Gastrocnemius medialis (tissue), 4 donors: ENCODE measurements at regions not wholly inside any gene's neighbourhood (a gene's known extent, or its start where the extent isn't known, plus 50 kb on each side); places are given as distances from the start of the nearest gene placed in this dataset.

Experiments used
- ATAC-seq, 2 donors: fragments of 150-250 bp; one replicate each; pipeline ENCODE4 v1.9.1; 2016
- DNase-seq, 2 donors: peaks; one replicate each; pipeline ENCODE4 v3.0.0-alpha.2; 2019
- H3K27ac ChIP-seq, 4 donors: fragments of 200-600 bp; sonication (generic); 1 replicate in 1 of 4; 2 replicates in 3 of 4; pipeline ENCODE4 v1.5.1; 2016 to 2018; ENCODE audit warnings: mild to moderate bottlenecking in 2 of 4, moderate library complexity in 1 of 4
- H3K27me3 ChIP-seq, 3 donors: fragments of 200-600 bp; sonication (generic) in 2 of 3; 1 replicate in 1 of 3; 2 replicates in 2 of 3; pipeline versions ENCODE4 v1.5.1 to v1.6.0; 2016 to 2019; ENCODE audit warnings: mild to moderate bottlenecking in 1 of 3, moderate library complexity in 1 of 3
- H3K36me3 ChIP-seq, 2 donors: fragments of 200-600 bp; sonication (generic) in 1 of 2; one replicate each; pipeline ENCODE4 v1.5.1; 2017 to 2018
- H3K4me1 ChIP-seq, 2 donors: fragments of 200-600 bp; sonication (generic) in 1 of 2; one replicate each; pipeline ENCODE4 v1.5.1; 2016 to 2017; ENCODE audit warnings: mild to moderate bottlenecking in 2 of 2
- H3K4me3 ChIP-seq, 4 donors: fragments of 200-600 bp; sonication (generic) in 3 of 4; 1 replicate in 1 of 4; 2 replicates in 3 of 4; pipeline ENCODE4 v1.5.1; 2016 to 2019; ENCODE audit warnings: mild to moderate bottlenecking in 2 of 4
- H3K9me3 ChIP-seq, 3 donors: fragments of 200-600 bp; sonication (generic) in 2 of 3; 1 replicate in 1 of 3; 2 replicates in 2 of 3; pipeline ENCODE4 v1.5.1; 2016 to 2019
- POLR2A ChIP-seq, 2 donors: fragments of 450-650 bp; IDR thresholded peaks; one replicate each; pipeline ENCODE4 v1.6.1; 2017; ENCODE audit warnings: antibody characterized with exemption in 2 of 2, mild to moderate bottlenecking in 2 of 2, moderate library complexity in 2 of 2
- in situ Hi-C, 4 donors: fragments of 200-750 bp; cut with MboI; loops; one replicate each; pipeline versions ENCODE4 v1.15.0 to v1.8.0; 2017; ENCODE audit warnings: low sequenced_read_pairs in 4 of 4
- intact Hi-C: fragments of 100-400 bp; cut with DNase I; formaldehyde crosslinking; loops from one replicate; pipeline ENCODE4 v1.15.1; 2023; ENCODE audit warnings: low total_unique reads
- TF ChIP-seq, protein P1 (sequence below), 5 experiments: fragments of 450-650 bp in 3 of 5; fragments of 200-600 bp in 2 of 5; sonication (generic) in 2 of 5; IDR thresholded peaks in 4 of 5; conservative IDR thresholded peaks in 1 of 5; 1 replicate in 4 of 5; 2 replicates in 1 of 5; pipeline ENCODE4 v1.5.1; 2016 to 2019; ENCODE audit warnings: antibody characterized with exemption in 5 of 5, mild to moderate bottlenecking in 3 of 5, moderate library complexity in 3 of 5

DNA sequence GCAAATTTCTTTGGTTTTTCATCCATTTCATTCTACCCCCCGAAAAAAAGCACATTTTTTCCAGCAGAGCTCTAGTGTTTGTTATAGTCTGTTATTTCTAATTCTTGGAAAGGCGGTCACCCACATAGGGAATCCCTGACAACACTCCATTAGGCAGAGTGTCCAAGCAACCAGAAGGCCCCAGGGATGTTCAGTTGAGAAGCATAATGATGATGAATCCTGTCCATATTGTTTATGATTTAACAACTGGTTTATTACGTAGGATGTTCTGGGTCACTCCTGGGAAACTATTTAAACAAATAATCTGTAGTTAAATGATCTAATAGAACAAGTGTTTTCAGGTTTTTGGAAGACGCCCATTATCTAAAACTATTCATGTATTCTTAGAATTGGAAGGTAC, 388.7 kb downstream of the TNS1 start:
- ATAC-seq = no peak

DNA sequence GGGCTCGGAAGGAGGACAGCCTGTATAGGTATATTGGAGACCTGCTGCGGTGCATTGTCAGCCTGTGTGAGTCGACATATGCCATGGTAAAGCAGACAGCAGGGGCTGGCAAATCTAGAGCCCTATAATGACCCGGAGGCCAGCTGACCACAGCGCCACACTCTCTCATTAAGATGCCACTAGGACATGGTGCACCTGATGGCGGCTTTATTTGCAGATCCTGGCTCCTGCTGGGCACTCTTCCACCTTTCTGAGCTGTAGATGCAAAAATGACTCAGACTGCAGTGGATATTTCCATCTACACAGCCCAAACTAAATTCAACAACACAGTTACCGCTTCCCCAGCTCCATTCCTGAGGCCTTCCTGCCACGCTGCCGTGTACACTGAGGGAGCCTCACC, 389.9 kb downstream of the TNS1 start:
- DNase-seq (no peak), ATAC-seq (no peak)
- TF ChIP-seq, protein P1, sequence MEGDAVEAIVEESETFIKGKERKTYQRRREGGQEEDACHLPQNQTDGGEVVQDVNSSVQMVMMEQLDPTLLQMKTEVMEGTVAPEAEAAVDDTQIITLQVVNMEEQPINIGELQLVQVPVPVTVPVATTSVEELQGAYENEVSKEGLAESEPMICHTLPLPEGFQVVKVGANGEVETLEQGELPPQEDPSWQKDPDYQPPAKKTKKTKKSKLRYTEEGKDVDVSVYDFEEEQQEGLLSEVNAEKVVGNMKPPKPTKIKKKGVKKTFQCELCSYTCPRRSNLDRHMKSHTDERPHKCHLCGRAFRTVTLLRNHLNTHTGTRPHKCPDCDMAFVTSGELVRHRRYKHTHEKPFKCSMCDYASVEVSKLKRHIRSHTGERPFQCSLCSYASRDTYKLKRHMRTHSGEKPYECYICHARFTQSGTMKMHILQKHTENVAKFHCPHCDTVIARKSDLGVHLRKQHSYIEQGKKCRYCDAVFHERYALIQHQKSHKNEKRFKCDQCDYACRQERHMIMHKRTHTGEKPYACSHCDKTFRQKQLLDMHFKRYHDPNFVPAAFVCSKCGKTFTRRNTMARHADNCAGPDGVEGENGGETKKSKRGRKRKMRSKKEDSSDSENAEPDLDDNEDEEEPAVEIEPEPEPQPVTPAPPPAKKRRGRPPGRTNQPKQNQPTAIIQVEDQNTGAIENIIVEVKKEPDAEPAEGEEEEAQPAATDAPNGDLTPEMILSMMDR (IDR thresholded peaks at IDR 0.05 in 4 of 5, conservative IDR thresholded peaks at IDR 0.05 in 1 of 5) = no peak
- in situ Hi-C loops = no loop called here
- Histone ChIP-seq H3K4me3 (no peak overlapping the region), H3K4me1 (peaks cover 0 to 4% of the 10 kb centered on the region in 2 donors), H3K36me3 (no peaks in the 10 kb centered on the region), H3K27me3 (no peaks in the 10 kb centered on the region), H3K9me3 (no peaks in the 10 kb centered on the region), H3K27ac (no peak overlapping the region)
- intact Hi-C loops = no loop called here

More for the DNA sequence above, 388.7 kb downstream of the TNS1 start:
- no peaks in the 10 kb centered on the region for H3K9me3 ChIP-seq
- H3K27ac ChIP-seq = no peak overlapping the region
- intact Hi-C loops (no loop called here), in situ Hi-C loops (no loop called here)
- TF ChIP-seq, protein P1 (IDR thresholded peaks at IDR 0.05 in 4 of 5, conservative IDR thresholded peaks at IDR 0.05 in 1 of 5) = no peak
- TF ChIP-seq POLR2A (IDR thresholded peaks at IDR 0.05) = no peak
- H3K27me3 ChIP-seq = no peaks in the 10 kb centered on the region
- no peak overlapping the region for H3K4me3 ChIP-seq
- H3K36me3 ChIP-seq = no peaks in the 10 kb centered on the region
- no peak for DNase-seq
- peaks cover 0 to 4% of the 10 kb centered on the region in 2 donors for H3K4me1 ChIP-seq

DNA sequence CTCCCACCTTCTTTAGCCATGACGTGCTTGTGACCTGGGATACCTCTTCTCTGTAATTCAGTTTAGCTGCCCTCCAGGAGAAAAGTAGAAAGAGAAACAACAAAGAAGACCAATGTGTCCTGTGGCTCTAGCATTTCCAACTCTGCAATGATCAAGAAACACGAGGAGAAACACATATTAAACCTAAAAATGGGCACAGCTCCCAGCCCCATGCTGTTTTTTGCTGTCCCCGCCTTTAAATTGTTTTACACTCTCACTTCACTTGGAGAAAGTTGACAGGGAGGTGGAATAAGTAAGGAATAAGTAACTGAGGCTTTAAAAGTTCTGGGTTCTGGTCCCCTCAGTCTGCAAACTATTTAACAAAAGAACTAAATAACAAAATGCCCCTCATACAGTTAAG, 390.6 kb downstream of the TNS1 start:
- no peak for TF ChIP-seq POLR2A (IDR thresholded peaks at IDR 0.05)
- TF ChIP-seq, protein P1 (IDR thresholded peaks at IDR 0.05 in 4 of 5, conservative IDR thresholded peaks at IDR 0.05 in 1 of 5) = no peak
- Histone ChIP-seq H3K27ac (no peak overlapping the region), H3K27me3 (no peaks in the 10 kb centered on the region), H3K4me1 (peaks cover 0 to 4% of the 10 kb centered on the region in 2 donors), H3K36me3 (no peaks in the 10 kb centered on the region), H3K4me3 (no peak overlapping the region), H3K9me3 (no peaks in the 10 kb centered on the region)
- in situ Hi-C loops = no loop called here
- intact Hi-C loops = no loop called here
- DNase-seq = no peak
- ATAC-seq = no peak

DNA sequence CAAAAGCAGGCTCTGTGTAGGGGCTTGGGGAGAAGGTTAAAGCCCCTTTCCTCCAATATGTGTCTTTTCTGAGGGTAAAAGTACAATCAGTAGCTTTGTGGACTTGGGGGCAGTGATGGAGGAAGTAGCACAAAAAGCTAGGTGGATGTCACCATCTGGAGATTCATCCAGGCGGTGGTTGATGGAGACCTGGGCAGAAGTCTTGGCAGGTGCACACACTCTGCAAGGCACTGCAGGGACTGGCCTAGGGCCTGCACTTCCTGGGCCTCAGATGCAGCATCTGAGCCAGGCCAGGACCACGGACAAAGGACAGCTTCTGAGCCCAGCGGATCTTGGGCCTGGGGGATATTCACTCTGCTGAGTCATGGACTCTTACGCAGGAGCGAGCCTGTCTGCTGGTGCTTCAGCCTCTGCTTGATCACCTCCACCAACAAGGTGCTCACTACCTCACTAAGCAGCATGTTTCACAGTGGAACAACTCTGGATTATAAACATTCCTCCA, 391.1 kb downstream of the TNS1 start:
- H3K36me3 ChIP-seq = no peaks in the 10 kb centered on the region
- H3K27me3 ChIP-seq = no peaks in the 10 kb centered on the region
- H3K27ac ChIP-seq = no peak overlapping the region
- intact Hi-C loops = no loop called here
- no peak overlapping the region for H3K4me3 ChIP-seq
- in situ Hi-C loops = no loop called here
- DNase-seq = no peak
- H3K9me3 ChIP-seq = no peaks in the 10 kb centered on the region
- TF ChIP-seq, protein P1 (IDR thresholded peaks at IDR 0.05 in 4 of 5, conservative IDR thresholded peaks at IDR 0.05 in 1 of 5) = no peak
- no peak for TF ChIP-seq POLR2A (IDR thresholded peaks at IDR 0.05)
- no peaks in the 10 kb centered on the region for H3K4me1 ChIP-seq
- no peak for ATAC-seq

DNA sequence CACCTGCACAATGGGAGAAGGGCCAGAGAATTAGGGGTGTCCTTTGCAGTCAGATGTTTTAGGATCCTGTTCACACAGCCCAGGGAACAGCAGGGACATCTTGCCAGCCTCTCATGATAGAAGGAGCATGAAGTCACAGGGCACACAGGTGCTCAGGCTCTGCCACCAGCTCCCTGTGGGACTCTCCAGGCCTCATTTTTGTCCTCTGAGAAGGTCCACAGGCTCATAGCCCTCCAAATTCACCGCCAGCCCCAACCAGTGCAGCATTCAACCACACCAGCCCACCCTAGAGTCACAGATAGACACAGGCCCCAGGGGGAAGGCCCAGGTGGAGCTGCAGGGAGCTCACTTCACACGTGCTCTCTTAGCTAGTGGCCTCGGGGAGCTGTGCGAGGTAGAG, 391.7 kb downstream of the TNS1 start:
- peaks cover 0 to 1% of the 10 kb centered on the region in 2 donors for H3K4me1 ChIP-seq
- H3K4me3 ChIP-seq = no peak overlapping the region
- in situ Hi-C loops (no loop called here), intact Hi-C loops (no loop called here)
- no peaks in the 10 kb centered on the region for H3K9me3 ChIP-seq
- no peaks in the 10 kb centered on the region for H3K36me3 ChIP-seq
- ATAC-seq (no peak), DNase-seq (no peak)
- TF ChIP-seq, protein P1 (IDR thresholded peaks at IDR 0.05 in 4 of 5, conservative IDR thresholded peaks at IDR 0.05 in 1 of 5) = no peak
- TF ChIP-seq POLR2A (IDR thresholded peaks at IDR 0.05) = no peak
- no peaks in the 10 kb centered on the region for H3K27me3 ChIP-seq
- H3K27ac ChIP-seq = no peak overlapping the region
